Testis (tissue), 2 donors: ENCODE measurements at regions not wholly inside any gene's neighbourhood (a gene's known extent, or its start where the extent isn't known, plus 50 kb on each side); places are given as distances from the start of the nearest gene placed in this dataset.

Experiments used
- DNase-seq: peaks from one replicate; pipeline ENCODE4 v3.0.0-alpha.2; 2019
- H3K27ac ChIP-seq, 2 donors: fragments of 200-600 bp; sonication (generic); one replicate each; pipeline ENCODE4 v1.5.1; 2019
- H3K27me3 ChIP-seq: fragments of 200-600 bp; sonication (generic); one replicate; pipeline ENCODE4 v1.5.1; 2019
- H3K36me3 ChIP-seq: fragments of 200-600 bp; sonication (generic); one replicate; pipeline ENCODE4 v1.5.1; 2017; ENCODE audit warnings: low read depth; ENCODE audit errors: missing control alignments
- H3K4me1 ChIP-seq: fragments of 200-600 bp; sonication (generic); one replicate; pipeline ENCODE4 v1.5.1; 2019
- H3K4me3 ChIP-seq, 2 donors: fragments of 200-600 bp; sonication (generic); one replicate each; pipeline ENCODE4 v1.5.1; 2017 to 2019
- H3K9me3 ChIP-seq: fragments of 200-600 bp; sonication (generic); one replicate; pipeline ENCODE4 v1.5.1; 2017
- CTCF ChIP-seq, 3 experiments: fragments of 450-650 bp in 2 of 3; fragments of 200-600 bp in 1 of 3; sonication (generic) in 1 of 3; IDR thresholded peaks; one replicate each; pipeline ENCODE4 v1.5.1; 2016 to 2019; ENCODE audit warnings: antibody characterized with exemption in 3 of 3, mild to moderate bottlenecking in 2 of 3, moderate library complexity in 1 of 3
- POLR2A ChIP-seq: fragments of 450-650 bp; IDR thresholded peaks from one replicate; pipeline ENCODE4 v1.6.1; 2017; ENCODE audit warnings: antibody characterized with exemption, mild to moderate bottlenecking, moderate library complexity
- WGBS, 2 donors: methylation state at CpG; one replicate each; pipeline ENCODE4 v1.1.5; 2018; 5-methylcytosine and 5-hydroxymethylcytosine counted together
- intact Hi-C: fragments of 100-400 bp; cut with DNase I; formaldehyde crosslinking; loops from one replicate; pipeline ENCODE4 v1.15.1; 2023; ENCODE audit warnings: low total_unique reads

DNA sequence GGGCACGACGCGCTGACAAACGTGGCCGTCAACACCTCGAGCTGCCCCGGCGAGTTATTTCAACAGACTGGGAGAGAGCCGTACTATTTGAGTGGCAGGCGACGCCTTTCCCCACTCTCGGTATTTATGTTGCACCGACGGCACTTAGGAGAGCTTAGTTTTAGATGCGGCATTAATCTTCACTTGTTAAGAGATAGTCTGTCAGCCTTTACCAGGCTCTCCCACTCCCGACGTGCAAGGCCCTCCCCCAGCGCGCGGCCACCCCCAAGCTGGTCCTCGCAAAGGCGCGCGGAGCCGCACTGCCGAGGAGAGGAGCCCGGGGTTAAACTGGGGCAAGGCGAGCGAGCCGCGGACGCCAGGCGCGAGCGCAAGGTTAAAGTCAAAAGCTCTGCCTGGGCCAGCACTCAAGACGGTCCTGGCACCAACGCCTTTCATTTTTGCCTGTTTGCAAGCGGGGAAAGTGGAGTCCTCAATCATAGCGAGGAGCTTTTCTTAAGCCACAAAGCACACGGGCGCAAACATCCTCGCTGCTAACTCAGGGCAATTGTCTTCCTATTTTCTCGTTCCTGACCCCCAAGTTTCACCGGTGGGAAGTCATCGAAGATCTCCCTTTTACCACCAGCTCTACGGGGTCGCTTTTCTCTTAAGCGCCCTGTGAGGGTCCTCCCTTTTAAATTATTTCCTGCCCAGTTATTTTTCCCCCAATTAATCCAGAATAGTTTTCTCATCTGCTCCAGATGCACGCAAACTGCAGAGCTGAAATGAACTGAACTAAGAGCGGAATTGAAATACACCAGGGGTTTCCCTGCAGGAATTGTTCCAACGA is 86.6 kb downstream of the NR2F2 start:
- no peaks in the 10 kb centered on the region for H3K27me3 ChIP-seq
- H3K4me3 ChIP-seq, result peak overlapping the region; percentile 32 to 49
- no peak for DNase-seq
- H3K9me3 ChIP-seq, result no peaks in the 10 kb centered on the region
- no peak for TF ChIP-seq CTCF (IDR thresholded peaks at IDR 0.05)
- TF ChIP-seq POLR2A, result no peak
- peaks cover 4% of the 10 kb centered on the region for H3K4me1 ChIP-seq
- 8 to 23% methylated on average over 19 to 51 of the region's 51 CpGs for WGBS, 2 donors
- no peak overlapping the region for H3K27ac ChIP-seq
- intact Hi-C loops, result no loop called here
- H3K36me3 ChIP-seq, result no peaks in the 10 kb centered on the region

DNA sequence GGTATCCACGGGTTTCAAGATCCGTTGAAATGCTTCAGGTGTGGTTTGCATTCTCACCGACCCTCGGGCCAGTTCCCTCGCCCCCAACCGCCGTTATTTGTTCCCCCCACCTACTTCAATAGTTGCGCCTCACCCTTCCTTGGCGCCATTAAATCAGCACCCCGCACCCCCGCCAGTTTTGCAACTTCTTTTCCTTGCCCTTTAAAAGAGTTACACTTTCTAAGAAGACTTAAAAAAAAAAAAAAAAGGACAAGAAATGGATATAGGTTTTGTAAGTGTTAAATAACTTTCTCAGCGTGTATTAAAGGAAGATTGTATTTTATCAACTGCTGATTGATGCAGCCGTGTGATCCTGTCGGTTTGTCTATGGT is 87.2 kb downstream of the NR2F2 start:
- peak overlapping the region in 1 of 2 donors; percentile 49 for H3K4me3 ChIP-seq
- H3K27ac ChIP-seq, result no peak overlapping the region
- WGBS, 2 donors, result 34 to 47% methylated on average over 14 of the region's 14 CpGs
- TF ChIP-seq POLR2A (no peak), CTCF (IDR thresholded peaks at IDR 0.05) (no peak)
- H3K4me1 ChIP-seq, result peaks cover 4% of the 10 kb centered on the region
- intact Hi-C loops, result no loop called here
- H3K27me3 ChIP-seq, result no peaks in the 10 kb centered on the region
- no peaks in the 10 kb centered on the region for H3K36me3 ChIP-seq
- no peak for DNase-seq
- H3K9me3 ChIP-seq, result no peaks in the 10 kb centered on the region

DNA sequence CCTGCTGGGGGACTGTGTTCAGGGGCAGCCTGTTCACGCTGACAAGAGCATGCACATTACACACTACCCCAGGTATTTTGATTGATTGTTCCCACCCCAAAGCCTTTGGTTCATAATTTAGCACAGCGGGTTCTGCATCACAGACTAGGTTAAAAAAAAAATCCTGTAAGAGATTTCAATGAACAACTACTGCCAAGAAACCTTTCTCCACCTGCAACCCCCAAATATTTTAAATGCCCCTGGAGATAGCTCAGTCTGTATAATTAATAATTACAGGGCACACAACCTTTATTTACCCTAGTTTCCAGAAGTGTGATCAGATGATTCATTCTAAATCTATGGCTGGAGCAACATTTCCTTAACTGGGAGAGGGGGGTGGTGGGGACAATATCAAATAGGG is 87.6 kb downstream of the NR2F2 start:
- Histone ChIP-seq H3K27ac (no peak overlapping the region), H3K27me3 (no peaks in the 10 kb centered on the region)
- intact Hi-C loops, result no loop called here

GRCh38 chr15:96421178-96421601 is 90.7 kb downstream of the NR2F2 start:
- no peak for TF ChIP-seq CTCF (IDR thresholded peaks at IDR 0.05)
- TF ChIP-seq POLR2A, result no peak
- H3K4me3 ChIP-seq, result no peak overlapping the region
- H3K27ac ChIP-seq, result no peak overlapping the region
- no peaks in the 10 kb centered on the region for H3K9me3 ChIP-seq
- H3K27me3 ChIP-seq, result no peaks in the 10 kb centered on the region
- WGBS, 2 donors, result 72 to 77% methylated on average over 8 of the region's 8 CpGs
- no peak for DNase-seq
- H3K36me3 ChIP-seq, result no peaks in the 10 kb centered on the region
- intact Hi-C loops, result no loop called here
- H3K4me1 ChIP-seq, result peaks cover 4% of the 10 kb centered on the region

More for the DNA sequence above, 87.6 kb downstream of the NR2F2 start:
- Histone ChIP-seq H3K36me3 (no peaks in the 10 kb centered on the region), H3K4me1 (peaks cover 4% of the 10 kb centered on the region), H3K4me3 (no peak overlapping the region), H3K9me3 (no peaks in the 10 kb centered on the region)
- TF ChIP-seq POLR2A (no peak), CTCF (IDR thresholded peaks at IDR 0.05) (no peak)
- WGBS, 2 donors, result 44 to 53% methylated on average over 2 of the region's 2 CpGs
- DNase-seq, result no peak

DNA sequence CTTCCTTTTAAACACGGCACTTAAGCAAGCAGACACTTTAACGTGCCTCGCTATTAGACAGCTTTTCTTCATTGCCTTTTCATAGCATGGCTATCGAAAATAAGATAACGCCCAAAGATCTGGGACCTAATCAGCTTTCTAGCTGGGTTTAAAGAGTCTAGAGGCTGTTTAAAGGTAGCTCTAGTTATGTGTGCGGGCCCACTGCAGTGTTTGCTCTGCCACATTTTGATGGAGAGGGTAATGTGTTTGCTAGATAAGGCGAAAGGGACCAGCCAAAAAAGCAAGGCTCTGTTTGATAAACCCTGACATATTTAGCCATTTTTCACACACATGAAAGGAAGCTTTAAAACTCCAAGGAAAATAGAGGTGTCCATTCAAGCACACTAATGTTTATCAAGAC is 91.6 kb downstream of the NR2F2 start:
- TF ChIP-seq CTCF (IDR thresholded peaks at IDR 0.05) (no peak), POLR2A (no peak)
- DNase-seq, result no peak
- no peaks in the 10 kb centered on the region for H3K27me3 ChIP-seq
- H3K27ac ChIP-seq, result no peak overlapping the region
- no peaks in the 10 kb centered on the region for H3K36me3 ChIP-seq
- no peaks in the 10 kb centered on the region for H3K9me3 ChIP-seq
- intact Hi-C loops, result no loop called here
- no peaks in the 10 kb centered on the region for H3K4me1 ChIP-seq
- H3K4me3 ChIP-seq, result no peak overlapping the region
- 75 to 82% methylated on average over 7 of the region's 7 CpGs for WGBS, 2 donors
